ENCODE measurements at regions not wholly inside any gene's neighbourhood (a gene's known extent, or its start where the extent isn't known, plus 50 kb on each side); places are given as distances from the start of the nearest gene placed in this dataset.

GRCh38 chr10:93182049-93182327 is 108.3 kb downstream of the CYP26A1 start:
- TF ChIP-seq, protein P1, sequence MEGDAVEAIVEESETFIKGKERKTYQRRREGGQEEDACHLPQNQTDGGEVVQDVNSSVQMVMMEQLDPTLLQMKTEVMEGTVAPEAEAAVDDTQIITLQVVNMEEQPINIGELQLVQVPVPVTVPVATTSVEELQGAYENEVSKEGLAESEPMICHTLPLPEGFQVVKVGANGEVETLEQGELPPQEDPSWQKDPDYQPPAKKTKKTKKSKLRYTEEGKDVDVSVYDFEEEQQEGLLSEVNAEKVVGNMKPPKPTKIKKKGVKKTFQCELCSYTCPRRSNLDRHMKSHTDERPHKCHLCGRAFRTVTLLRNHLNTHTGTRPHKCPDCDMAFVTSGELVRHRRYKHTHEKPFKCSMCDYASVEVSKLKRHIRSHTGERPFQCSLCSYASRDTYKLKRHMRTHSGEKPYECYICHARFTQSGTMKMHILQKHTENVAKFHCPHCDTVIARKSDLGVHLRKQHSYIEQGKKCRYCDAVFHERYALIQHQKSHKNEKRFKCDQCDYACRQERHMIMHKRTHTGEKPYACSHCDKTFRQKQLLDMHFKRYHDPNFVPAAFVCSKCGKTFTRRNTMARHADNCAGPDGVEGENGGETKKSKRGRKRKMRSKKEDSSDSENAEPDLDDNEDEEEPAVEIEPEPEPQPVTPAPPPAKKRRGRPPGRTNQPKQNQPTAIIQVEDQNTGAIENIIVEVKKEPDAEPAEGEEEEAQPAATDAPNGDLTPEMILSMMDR (IDR thresholded peaks at IDR 0.05): no peak
- no peak for TF ChIP-seq ZFX (IDR thresholded peaks at IDR 0.05; ENCODE audit: borderline replicate concordance)
